Left ventricle myocardium superior (tissue), 1 donor: ENCODE measurements at regions not wholly inside any gene's neighbourhood (a gene's known extent, or its start where the extent isn't known, plus 50 kb on each side); places are given as distances from the start of the nearest gene placed in this dataset.

Experiments used
- ATAC-seq: fragments of 200-7000 bp; cut with Tn5 transposase; one replicate; pipeline ENCODE4 v1.9.1; 2020; ENCODE audit warnings: mild to moderate bottlenecking, moderate library complexity
- DNase-seq: peaks from one replicate; pipeline ENCODE4 v3.0.0-alpha.2; 2020
- intact Hi-C: fragments of 100-400 bp; cut with micrococcal nuclease; formaldehyde crosslinking; loops from one replicate; pipeline ENCODE4 v1.11.0; 2022
- donor health status: DM: no; HTN: yes; CAD: no; lungs with severe emphysema.

- DNase-seq (no peak), ATAC-seq (no peak)
- intact Hi-C loops: no loop called here
These were observed 1317.8 kb downstream of the UQCRFS1 start for GRCh38 chr19:27894906-27895754.

DNA sequence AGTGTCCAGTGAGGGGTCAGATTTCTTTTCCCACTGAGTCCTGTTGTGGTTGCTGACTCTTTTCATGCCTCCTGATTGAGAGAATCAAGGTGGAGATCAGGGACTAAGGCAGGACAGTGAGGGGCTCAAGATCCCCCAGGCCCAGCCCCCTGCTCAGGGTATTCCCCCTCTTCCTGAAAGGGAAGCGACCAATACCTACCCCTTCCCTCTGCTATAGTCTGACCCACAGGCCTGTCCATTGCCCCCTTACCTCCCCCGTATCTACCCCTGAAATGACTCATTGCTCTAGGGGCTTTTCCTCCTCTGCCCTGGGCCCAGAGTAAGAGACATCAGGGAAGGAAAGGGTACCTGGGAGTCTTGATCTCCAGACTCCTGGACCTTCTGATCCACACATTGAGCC, 1320.5 kb downstream of the UQCRFS1 start:
- intact Hi-C loops: no loop called here
- DNase-seq (no peak), ATAC-seq (no peak)

DNA sequence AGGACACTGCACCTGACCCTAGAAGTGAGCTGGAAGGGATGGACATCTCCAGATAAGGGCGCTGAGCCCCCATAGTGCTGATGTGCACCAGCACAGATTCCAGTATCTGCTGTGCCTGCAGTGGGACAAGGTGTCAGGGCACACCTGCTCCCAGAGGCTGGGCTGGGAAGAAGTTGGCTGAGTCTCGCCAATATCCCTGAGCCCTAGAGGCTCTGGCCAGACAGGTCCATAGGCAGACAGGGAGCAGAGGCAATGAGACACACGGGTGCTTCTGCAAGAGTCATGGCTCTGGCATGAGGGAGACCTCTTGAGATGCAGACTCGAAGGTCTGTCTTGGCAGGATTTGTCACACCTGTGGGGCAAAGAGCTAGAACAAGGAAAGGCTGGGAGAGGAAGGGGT, 1321.5 kb downstream of the UQCRFS1 start:
- intact Hi-C loops: no loop called here
- DNase-seq (no peak), ATAC-seq (no peak)

DNA sequence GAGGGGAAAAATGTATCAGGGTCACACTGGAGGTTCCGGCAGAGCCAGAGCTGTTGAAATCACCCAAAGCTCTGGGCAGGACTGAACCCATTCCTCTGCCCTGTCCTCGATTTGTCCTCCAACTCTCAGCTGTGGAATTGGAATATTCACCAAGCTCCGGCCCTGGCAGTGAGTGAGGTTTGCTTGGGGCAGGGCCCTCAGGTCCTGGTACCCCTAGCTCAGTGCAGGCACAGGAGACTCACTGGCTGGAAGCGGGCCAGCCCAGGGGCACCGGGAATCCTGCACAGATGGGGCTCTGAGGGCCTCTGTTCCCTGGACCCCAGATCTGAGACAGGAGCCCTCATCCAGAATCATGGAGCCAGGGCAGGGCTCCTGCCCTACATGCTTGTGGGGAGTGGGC, 1322.3 kb downstream of the UQCRFS1 start:
- ATAC-seq (no peak), DNase-seq (no peak)
- intact Hi-C loops: no loop called here

GRCh38 chr19:27890206-27890605, 1322.7 kb downstream of the UQCRFS1 start:
- ATAC-seq: no peak
- intact Hi-C loops: no loop called here
- no peak for DNase-seq

DNA sequence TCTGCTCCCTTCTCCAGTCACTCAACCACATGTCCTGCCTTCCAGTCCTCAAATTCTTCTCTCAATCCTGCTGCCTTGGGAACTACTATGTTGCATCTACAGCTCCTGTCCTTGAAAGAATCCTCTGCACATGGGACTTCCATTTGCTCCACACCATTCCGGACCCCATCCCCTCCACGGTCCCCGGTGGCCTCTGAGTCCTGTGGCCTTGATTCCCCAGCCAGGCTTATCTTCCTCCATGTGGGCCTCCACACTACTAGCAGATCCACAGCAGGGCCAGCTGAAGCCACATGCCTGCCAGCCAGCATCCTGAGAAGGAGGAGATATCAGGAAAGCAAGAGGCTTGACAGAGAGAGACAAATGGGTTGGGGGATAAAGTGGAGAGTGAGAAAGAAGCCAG, 1323.8 kb downstream of the UQCRFS1 start:
- no peak for ATAC-seq
- intact Hi-C loops: no loop called here
- DNase-seq: no peak

- no peak for DNase-seq
- ATAC-seq: no peak
- intact Hi-C loops: no loop called here
These were observed 1325.0 kb downstream of the UQCRFS1 start for GRCh38 chr19:27887946-27888345.

DNA sequence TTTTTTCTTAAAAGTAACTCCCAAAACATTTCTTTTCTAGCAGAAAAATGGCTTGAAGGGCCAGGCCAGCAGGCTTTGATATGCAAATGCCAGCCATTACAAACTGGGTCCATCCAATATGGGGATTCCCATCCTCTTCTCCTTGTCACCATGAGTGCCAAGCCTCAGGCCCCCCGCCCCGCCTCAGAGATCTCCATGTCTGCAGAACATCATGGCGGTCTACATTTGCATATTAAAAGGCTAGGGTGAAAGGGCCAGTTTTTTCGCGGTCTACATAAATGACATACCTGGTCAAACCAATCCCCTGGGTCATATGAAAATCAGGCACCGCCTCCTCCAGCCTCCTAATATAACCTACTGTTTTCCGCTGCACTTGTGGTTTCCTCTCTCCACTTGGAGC, 1327.6 kb downstream of the UQCRFS1 start:
- intact Hi-C loops: no loop called here
- ATAC-seq (no peak), DNase-seq (no peak)

- intact Hi-C loops: no loop called here
- no peak for DNase-seq
These were observed 1328.6 kb downstream of the UQCRFS1 start for GRCh38 chr19:27884376-27884775.

GRCh38 chr19:27881213-27881612, 1331.7 kb downstream of the UQCRFS1 start:
- intact Hi-C loops: no loop called here
- DNase-seq (no peak), ATAC-seq (no peak)

More at GRCh38 chr19:27884376-27884775, 1328.6 kb downstream of the UQCRFS1 start:
- ATAC-seq: no peak

- intact Hi-C loops: no loop called here
- no peak for ATAC-seq
These were observed 1335.9 kb downstream of the UQCRFS1 start for GRCh38 chr19:27876976-27877512.

DNA sequence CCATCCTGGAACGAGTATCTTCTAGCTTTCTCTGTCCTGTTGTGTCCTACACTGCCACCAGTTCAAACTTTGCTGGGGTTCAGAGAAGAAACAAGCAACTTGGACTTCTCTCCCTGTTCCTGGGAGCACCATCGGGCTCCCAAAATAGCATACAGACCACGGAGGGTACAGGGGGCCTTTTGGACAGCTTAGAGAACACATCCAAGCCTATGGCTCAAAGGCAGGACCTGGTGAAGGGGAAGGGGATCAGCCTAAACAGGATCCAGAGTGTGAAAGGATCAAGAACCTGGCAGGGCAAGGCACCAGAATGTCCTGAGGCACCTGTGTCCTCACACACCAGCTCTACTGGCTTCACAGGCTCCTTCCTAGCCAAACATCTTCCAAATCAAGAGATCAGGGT, 1336.5 kb downstream of the UQCRFS1 start:
- ATAC-seq: no peak
- no peak for DNase-seq
- intact Hi-C loops: no loop called here

More at GRCh38 chr19:27876976-27877512, 1335.9 kb downstream of the UQCRFS1 start:
- no peak for DNase-seq

DNA sequence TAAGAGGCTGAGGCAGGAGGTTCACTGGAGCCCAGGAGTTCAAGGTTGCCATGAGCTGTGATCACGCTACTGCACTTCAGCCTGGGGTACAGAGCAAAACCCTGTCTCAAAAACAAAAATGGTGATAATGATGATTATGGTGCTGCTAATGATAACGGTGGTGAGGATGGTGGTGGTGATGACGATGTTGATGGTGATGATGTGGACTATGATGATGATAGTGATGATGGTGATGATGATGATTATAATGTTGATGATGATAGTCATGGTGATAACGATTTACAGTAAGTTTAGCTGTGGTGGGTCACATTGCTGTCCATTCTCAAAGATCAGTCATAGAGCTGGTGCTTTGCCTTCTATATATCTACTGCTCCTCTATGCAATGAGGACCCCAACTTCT, 1340.6 kb downstream of the UQCRFS1 start:
- intact Hi-C loops: no loop called here
- ATAC-seq (no peak), DNase-seq (no peak)

DNA sequence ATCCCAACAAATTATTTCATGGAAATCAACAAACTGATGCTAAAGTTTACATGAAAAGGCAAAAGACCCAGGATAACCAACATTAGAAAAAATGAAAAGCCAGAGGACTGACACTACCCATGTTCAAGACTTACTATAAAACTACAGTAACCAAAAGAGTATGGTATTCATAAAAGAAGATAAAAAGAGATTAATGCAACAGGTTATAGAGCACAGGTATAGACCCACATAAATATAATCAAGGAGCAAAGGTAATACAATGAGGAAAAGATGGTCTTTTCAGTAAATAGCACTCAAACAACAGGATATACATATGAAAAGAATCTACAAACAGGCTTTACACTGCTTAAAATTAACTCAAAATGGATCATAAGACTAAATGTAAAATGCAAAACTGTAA, 1342.7 kb downstream of the UQCRFS1 start:
- DNase-seq: no peak
- intact Hi-C loops: no loop called here
- ATAC-seq: no peak

GRCh38 chr19:27868007-27868406, 1344.9 kb downstream of the UQCRFS1 start:
- DNase-seq (no peak), ATAC-seq (no peak)
- intact Hi-C loops: no loop called here

DNA sequence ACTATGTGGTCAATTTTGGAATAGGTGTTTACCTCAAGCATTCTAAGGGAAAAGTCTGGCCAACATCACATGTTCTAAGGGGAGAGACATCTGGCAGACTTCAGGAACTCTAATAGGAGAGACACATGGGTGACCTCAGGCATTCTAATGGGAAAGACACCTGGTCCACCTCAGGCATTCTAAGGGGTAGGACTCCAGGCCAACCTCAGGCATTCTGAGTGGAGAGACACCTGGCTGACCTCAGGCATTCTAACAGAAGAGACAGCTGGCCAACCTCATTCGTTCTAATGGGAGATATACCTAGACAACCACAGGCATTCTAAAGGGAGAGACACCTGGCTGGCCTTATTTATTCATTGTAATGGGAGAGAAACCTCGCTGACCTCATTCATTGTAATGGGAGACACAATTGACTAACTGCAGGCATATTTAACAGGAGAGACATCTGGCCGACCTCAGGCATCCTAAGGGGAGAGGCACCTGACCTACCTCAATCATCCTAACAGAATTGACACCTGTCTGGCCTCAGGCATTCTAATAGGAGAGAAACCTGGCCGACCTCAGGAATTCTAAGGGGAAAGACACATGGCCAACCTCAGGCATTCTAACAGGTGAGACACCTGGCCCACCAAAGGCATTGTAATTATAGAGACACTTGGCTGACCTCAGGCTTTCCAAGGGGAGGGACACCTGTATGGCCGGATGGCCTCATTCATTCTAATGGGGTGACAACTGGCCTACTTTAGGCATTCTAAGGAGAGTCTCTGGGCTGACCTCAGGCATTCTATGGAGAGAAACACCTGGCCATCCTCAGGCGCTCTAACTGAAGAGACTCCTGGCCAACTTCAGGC, 1346.8 kb downstream of the UQCRFS1 start:
- intact Hi-C loops: no loop called here
- ATAC-seq (no peak), DNase-seq (no peak)

DNA sequence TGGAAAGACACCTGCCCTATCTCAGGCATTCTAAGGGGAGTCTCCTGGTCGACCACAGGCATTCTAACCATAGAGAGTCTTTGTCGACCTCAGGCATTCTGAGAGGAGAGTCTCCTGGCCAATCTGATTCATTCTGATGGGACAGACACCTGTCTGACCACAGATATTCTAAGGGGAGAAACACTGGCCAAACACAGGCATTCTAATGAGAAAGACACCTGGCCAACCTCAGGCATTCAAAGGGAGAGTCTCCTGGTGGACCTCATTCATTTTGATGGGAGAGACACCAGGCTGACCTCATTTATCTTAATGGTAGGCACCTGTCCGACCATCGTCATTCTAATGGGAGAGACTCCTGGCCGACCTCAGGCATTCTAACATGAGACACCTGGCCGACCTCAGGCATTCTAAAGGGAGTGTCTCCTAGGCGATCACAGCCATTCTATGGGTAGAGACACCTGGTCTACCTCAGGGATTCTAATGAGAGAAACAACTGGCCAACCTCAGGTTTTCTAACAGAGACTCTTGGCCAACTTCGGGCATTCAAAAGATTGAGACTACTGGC, 1351.5 kb downstream of the UQCRFS1 start:
- DNase-seq (no peak), ATAC-seq (no peak)
- intact Hi-C loops: no loop called here

DNA sequence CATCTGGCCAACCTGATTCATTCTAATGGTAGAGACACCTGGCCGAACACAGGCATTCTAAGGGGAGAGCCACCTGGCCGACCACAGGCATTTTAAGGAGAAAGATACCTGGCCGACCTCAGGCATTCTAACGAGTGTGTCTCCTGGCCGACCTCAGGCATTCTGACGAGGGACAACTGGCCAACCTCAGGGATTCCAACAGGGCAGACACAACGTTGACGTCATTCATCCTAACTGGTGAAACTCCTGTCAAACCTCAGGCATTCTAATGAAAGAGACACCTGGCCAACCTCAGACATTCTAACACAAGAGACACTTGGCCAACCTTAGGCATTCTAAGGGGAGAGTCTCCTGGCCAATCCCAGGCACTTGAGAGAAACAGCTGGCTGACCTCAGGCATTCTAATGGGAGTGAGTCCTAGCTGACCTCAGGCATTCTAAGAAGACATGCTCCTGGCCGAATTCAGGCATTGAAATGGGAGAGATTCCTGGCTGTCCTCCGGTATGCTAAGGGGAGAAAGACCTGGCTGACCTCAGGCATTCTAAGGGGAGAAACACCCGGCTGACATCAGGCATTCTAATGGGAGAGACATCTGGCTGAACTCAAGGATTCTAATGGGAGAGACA, 1352.5 kb downstream of the UQCRFS1 start:
- intact Hi-C loops: no loop called here
- ATAC-seq (no peak), DNase-seq (no peak)

DNA sequence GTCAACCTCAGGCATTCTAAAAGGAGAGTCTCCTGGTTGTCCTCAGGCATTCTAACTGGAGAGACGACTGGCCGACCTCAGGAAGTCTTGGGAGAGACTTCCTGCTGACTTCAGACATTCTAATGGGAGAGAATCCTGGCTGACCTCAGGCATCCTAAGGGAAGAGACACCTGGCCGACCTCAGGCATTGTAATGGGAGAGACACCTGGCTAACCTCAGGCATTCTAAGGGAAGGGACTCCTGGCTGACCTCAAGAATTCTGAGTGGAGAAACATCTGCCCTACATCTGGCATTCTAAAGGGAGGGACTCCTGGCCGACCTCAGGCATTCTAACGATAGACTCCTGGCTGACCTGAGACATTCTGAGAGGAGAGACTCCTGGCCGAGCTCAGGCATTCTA, 1353.3 kb downstream of the UQCRFS1 start:
- intact Hi-C loops: no loop called here
- DNase-seq (no peak), ATAC-seq (no peak)
